ENCODE measurements at regions not wholly inside any gene's neighbourhood (a gene's known extent, or its start where the extent isn't known, plus 50 kb on each side); places are given as distances from the start of the nearest gene placed in this dataset.

DNA sequence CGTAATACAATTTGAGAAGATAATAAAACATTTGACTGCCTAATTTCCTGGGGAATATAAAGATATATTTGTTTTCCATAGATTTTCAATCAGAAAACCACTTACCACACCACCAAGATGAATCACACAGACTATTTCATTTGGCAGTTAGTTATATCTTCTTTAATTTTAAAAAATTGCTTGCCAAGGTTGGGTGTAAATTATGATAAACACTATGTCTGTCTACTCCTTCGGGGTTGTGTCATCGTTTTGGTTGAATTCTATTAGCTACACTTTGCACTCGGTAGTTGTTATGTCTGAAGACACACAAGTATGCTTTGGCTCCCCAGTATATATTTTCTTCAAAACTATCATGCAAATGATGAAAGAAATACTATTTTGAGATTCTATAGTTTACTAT lies 594.8 kb upstream of the SEMA3D start:
- no peaks in the 10 kb centered on the region for H3K4me1 ChIP-seq
- TF ChIP-seq CTCF (IDR thresholded peaks at IDR 0.05), result no peak
- no peaks in the 10 kb centered on the region for H3K27me3 ChIP-seq
- no peak for DNase-seq
- intact Hi-C loops (cut with DNase I), result no loop called here
- 67 to 75% methylated on average over 4 of the region's 4 CpGs for WGBS, 2 donors
- H3K36me3 ChIP-seq, result no peaks in the 10 kb centered on the region
- no peak for ATAC-seq
- H3K4me3 ChIP-seq, result no peak overlapping the region
- peaks cover 0 to 25% (median 13%) of the 10 kb centered on the region in 11 donors for H3K9me3 ChIP-seq
- no peak overlapping the region for H3K27ac ChIP-seq

DNA sequence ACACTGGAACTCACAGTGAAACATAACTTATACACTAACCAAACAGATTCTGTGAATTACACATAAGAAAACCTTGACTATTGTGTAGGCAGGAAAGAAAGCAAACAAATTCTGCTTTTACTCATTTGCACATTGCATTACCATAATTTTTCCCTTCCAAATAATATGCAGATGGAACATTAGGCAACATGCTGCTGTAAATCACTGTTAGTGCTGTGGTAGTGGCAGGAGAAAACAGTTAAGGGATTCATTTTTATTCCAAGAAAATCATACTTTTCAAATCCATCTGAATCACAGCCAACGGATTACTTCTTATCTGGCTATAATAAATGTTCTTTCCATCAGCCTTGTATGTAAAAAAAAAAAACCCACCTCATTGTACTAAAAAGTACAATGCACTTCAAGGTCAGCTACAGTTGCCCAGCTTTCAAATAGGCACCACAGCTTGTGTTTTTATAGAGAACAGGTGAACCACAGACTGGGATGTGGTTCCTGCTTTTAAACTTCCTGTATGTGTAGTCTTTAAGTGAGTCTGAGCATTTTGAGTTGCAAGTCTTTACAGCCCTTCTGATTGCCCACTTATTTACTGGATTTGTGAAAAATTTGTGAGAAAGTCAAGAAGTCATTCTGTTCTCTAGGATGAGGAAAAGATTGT lies 590.0 kb upstream of the SEMA3D start:
- DNase-seq (no peak), ATAC-seq (no peak)
- intact Hi-C loops (cut with DNase I), result no loop called here
- TF ChIP-seq CTCF (IDR thresholded peaks at IDR 0.05), result no peak
- Histone ChIP-seq H3K27me3 (no peaks in the 10 kb centered on the region), H3K27ac (no peak overlapping the region), H3K4me1 (no peaks in the 10 kb centered on the region), H3K4me3 (no peak overlapping the region), H3K9me3 (no peaks in the 10 kb centered on the region), H3K36me3 (no peaks in the 10 kb centered on the region)
- 33 to 44% methylated on average over 1 of the region's 1 CpG for WGBS, 2 donors

GRCh38 chr7:85775431-85775830 lies 588.6 kb upstream of the SEMA3D start:
- WGBS, 2 donors, result 48 to 55% methylated on average over 3 of the region's 3 CpGs

DNA sequence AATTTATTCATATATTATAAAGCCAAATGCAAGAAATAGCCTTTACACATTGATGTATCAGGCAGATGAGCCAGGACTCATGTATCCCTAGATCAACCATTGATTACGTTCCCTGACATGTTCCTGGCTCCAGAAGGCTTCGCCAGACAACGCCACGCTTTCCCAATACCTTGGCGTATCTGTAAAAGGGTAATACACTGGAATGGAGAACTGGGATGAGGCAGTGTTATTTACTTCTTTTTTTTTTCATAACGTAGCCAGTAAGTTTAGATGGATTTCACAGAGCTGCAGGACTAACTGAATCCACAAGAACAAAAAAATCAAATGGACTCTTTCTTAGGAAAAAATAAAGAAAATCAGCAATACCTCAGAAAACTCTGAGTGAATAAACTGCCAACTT lies 588.1 kb upstream of the SEMA3D start:
- no peaks in the 10 kb centered on the region for H3K36me3 ChIP-seq
- intact Hi-C loops (cut with DNase I), result no loop called here
- ATAC-seq, result no peak
- DNase-seq, result no peak
- H3K27ac ChIP-seq, result no peak overlapping the region
- 58 to 62% methylated on average over 6 of the region's 6 CpGs for WGBS, 2 donors
- H3K4me1 ChIP-seq, result no peaks in the 10 kb centered on the region
- no peaks in the 10 kb centered on the region for H3K9me3 ChIP-seq
- no peaks in the 10 kb centered on the region for H3K27me3 ChIP-seq
- TF ChIP-seq CTCF (IDR thresholded peaks at IDR 0.05), result no peak
- H3K4me3 ChIP-seq, result no peak overlapping the region

More at GRCh38 chr7:85775431-85775830, 588.6 kb upstream of the SEMA3D start:
- no peak overlapping the region for H3K4me3 ChIP-seq
- H3K27me3 ChIP-seq, result no peaks in the 10 kb centered on the region
- H3K36me3 ChIP-seq, result no peaks in the 10 kb centered on the region
- intact Hi-C loops (cut with DNase I), result no loop called here
- ATAC-seq (no peak), DNase-seq (no peak)
- H3K27ac ChIP-seq, result no peak overlapping the region
- TF ChIP-seq CTCF (IDR thresholded peaks at IDR 0.05), result no peak
- no peaks in the 10 kb centered on the region for H3K4me1 ChIP-seq
- H3K9me3 ChIP-seq, result no peaks in the 10 kb centered on the region
